ENCODE measurements at regions not wholly inside any gene's neighbourhood (a gene's known extent, or its start where the extent isn't known, plus 50 kb on each side); places are given as distances from the start of the nearest gene placed in this dataset.

DNA sequence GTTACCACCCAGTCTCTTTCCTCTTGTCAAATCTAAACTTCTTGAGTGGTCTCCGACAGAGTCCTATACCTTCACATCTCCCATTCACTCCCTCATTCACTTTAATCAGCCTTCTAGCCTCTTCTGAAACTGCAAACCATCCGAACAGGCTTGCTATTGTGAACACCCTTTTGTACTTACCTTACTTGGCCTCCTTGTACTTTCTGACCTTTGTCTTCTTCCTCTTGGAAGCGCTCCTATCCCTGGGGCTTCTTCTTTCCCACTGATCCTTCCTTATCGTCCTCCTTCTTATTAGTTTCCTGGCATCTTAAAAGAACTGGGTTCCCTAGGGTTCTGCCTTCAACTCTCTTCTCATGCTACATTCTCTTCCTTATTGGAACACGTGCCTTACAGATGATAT lies 76.9 kb upstream of the HIF1A start:
- no peaks in the 10 kb centered on the region for H3K9me3 Mint-ChIP-seq
- TF ChIP-seq, protein P1, sequence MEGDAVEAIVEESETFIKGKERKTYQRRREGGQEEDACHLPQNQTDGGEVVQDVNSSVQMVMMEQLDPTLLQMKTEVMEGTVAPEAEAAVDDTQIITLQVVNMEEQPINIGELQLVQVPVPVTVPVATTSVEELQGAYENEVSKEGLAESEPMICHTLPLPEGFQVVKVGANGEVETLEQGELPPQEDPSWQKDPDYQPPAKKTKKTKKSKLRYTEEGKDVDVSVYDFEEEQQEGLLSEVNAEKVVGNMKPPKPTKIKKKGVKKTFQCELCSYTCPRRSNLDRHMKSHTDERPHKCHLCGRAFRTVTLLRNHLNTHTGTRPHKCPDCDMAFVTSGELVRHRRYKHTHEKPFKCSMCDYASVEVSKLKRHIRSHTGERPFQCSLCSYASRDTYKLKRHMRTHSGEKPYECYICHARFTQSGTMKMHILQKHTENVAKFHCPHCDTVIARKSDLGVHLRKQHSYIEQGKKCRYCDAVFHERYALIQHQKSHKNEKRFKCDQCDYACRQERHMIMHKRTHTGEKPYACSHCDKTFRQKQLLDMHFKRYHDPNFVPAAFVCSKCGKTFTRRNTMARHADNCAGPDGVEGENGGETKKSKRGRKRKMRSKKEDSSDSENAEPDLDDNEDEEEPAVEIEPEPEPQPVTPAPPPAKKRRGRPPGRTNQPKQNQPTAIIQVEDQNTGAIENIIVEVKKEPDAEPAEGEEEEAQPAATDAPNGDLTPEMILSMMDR (conservative IDR thresholded peaks at IDR 0.05): no peak
- no peak overlapping the region for H4K5ac ChIP-seq (ENCODE audit: insufficient read length, low read depth, low read length)
- no peak overlapping the region for H3K18ac ChIP-seq (ENCODE audit: insufficient read length, low read depth, low read length)
- H3K9me3 ChIP-seq (ENCODE audit: control insufficient read depth, low read depth, low read length): no peaks in the 10 kb centered on the region
- H3K27ac Mint-ChIP-seq: peak overlapping the region in 1 of 3 experiments; percentile 9; a peak in 2 of 7 replicates
- H4K20me1 ChIP-seq (ENCODE audit: control insufficient read depth, insufficient read depth, insufficient read length): no peaks in the 10 kb centered on the region
- no peaks in the 10 kb centered on the region for H3K79me2 ChIP-seq (ENCODE audit: insufficient read depth, low read length)
- no peak overlapping the region for H3T11ph ChIP-seq (ENCODE audit: low read length)
- H3K9ac ChIP-seq (ENCODE audit: extremely low read depth, insufficient read length, low read length): no peak overlapping the region
- H2BK5ac ChIP-seq (ENCODE audit: insufficient read length, low read length): no peak overlapping the region
- no peak overlapping the region for H2BK15ac ChIP-seq (ENCODE audit: low read depth, low read length)
- H2BK20ac ChIP-seq (ENCODE audit: low read depth, low read length, poor library complexity, severe bottlenecking): no peak overlapping the region
- H2BK12ac ChIP-seq (ENCODE audit: insufficient read length, low read depth, low read length): no peak overlapping the region
- H3K4ac ChIP-seq (ENCODE audit: low read depth, low read length): no peak overlapping the region
- H3K27ac ChIP-seq (ENCODE audit: insufficient read length, low read depth, low read length): no peak overlapping the region
- no peaks in the 10 kb centered on the region; a peak in 1 of 7 replicates for H3K36me3 Mint-ChIP-seq (ENCODE audit: insufficient read depth in 1 of 3, low read depth in 3 of 3)
- no peak for DNase-seq
- H4K8ac ChIP-seq (replicated peaks; ENCODE audit: insufficient read length, low read depth, low read length): no peak overlapping the region
- peaks cover 21 to 22% of the 10 kb centered on the region in 2 experiments for H3K4me1 Mint-ChIP-seq
- no peak overlapping the region for H2AK5ac ChIP-seq (ENCODE audit: insufficient read length, low read length)
- no peak overlapping the region for H3K4me3 Mint-ChIP-seq
- no peaks in the 10 kb centered on the region for H3K23me2 ChIP-seq (ENCODE audit: insufficient read length, low read depth, low read length, poor library complexity, severe bottlenecking)
- no CpG with 5 or more reads among the region's 5 CpGs for WGBS (ENCODE audit: extremely low coverage, insufficient read length, low lambda C conversion rate)
- no peaks in the 10 kb centered on the region for H3K79me1 ChIP-seq (ENCODE audit: insufficient read depth, low read depth, low read length, poor library complexity, severe bottlenecking)
- no peaks in the 10 kb centered on the region; the same call in 1 of the 2 replicates for H3K27me3 Mint-ChIP-seq (ENCODE audit: low read depth)
- H3K27me3 ChIP-seq (ENCODE audit: insufficient read depth, low read length): no peaks in the 10 kb centered on the region
- H2AFZ ChIP-seq (ENCODE audit: low read length): no peak overlapping the region
- H4K91ac ChIP-seq (ENCODE audit: insufficient read length, low read depth, low read length): no peak overlapping the region
- H3K4me2 ChIP-seq (ENCODE audit: insufficient read depth, insufficient read length, low read length): no peak overlapping the region
- peaks cover 2% of the 10 kb centered on the region; the same call in 1 of the 2 replicates for H3K4me1 ChIP-seq (ENCODE audit: insufficient read depth, low read length)
- no peak overlapping the region for H3K14ac ChIP-seq (ENCODE audit: insufficient read depth, low read length)
- H3K56ac ChIP-seq (ENCODE audit: insufficient read length, low read depth, low read length): no peak overlapping the region
- H3K23ac ChIP-seq (ENCODE audit: insufficient read length, low read depth, low read length): no peak overlapping the region
- H2BK120ac ChIP-seq (ENCODE audit: low read depth, low read length, poor library complexity, severe bottlenecking): no peak overlapping the region

Measured in H9 (cell line).